K562 (cell line): ENCODE measurements at regions not wholly inside any gene's neighbourhood (a gene's known extent, or its start where the extent isn't known, plus 50 kb on each side); places are given as distances from the start of the nearest gene placed in this dataset.

Experiments
- ATAC-seq: fragments of 200-7000 bp; cut with Tn5 transposase; 3 replicates; pipeline ENCODE4 v1.9.1; 2020; ENCODE audit warnings: moderate library complexity
- BruUV-seq: library from RNA; stranded (reverse); fragments of 400-500 nt; replicated peaks from 2 replicates; lab custom pipeline; 2021; lab: Mats Ljungman, UMichigan
- CTCF ChIA-PET: fragments of 300-600 bp; formaldehyde crosslinking; extraction: SDS; loops from one replicate; lab custom pipeline; 2021; ENCODE audit warnings: low intra/inter-chr PET ratio; lab: Yijun Ruan, JAX
- POLR2A ChIA-PET: fragments of 300-600, 350-650 bp; sonication (Branson Sonifier 250); formaldehyde crosslinking; extraction: SDS; loops from one replicate; lab custom pipeline; 2021; ENCODE audit warnings: antibody characterized with exemption, inconsistent platforms; lab: Yijun Ruan, JAX
- DNase-seq, 4 experiments: peaks; one replicate each; pipeline versions ENCODE4 v3.0.0 to v3.0.0-alpha.2; 2011 to 2018; ENCODE audit warnings: low spot score in 3 of 4, mixed read lengths in 3 of 4; ENCODE audit errors: extremely low read depth in 1 of 4
- FAIRE-seq: peaks from 2 replicates; lab custom pipeline; 2011; peaks lifted over from hg19 to GRCh38; lab: Jason Lieb, UNC
- H2AFZ ChIP-seq: 2 replicates; pipeline ENCODE4 v1.6.0; 2011; ENCODE audit warnings: low read depth, low read length, control low read depth, inconsistent platforms
- H3K27ac ChIP-seq: fragments of 200-600 bp; 3 replicates; pipeline ENCODE4 v1.8.0; 2011; ENCODE audit warnings: low read depth, mild to moderate bottlenecking, control low read depth, inconsistent platforms, low read length, moderate library complexity, mixed read lengths; ENCODE audit errors: extremely low read depth
- H3K27me3 ChIP-seq, 2 experiments: fragments of 300-600 bp in 1 of 2; 2 replicates in 1 of 2; 3 replicates in 1 of 2; pipeline versions ENCODE4 v1.6.0 to v1.8.0; 2011; ENCODE audit warnings: inconsistent platforms in 2 of 2, low read length in 2 of 2, mild to moderate bottlenecking in 1 of 2, mixed read lengths in 1 of 2, moderate library complexity in 1 of 2; ENCODE audit not compliant: control insufficient read depth in 2 of 2, insufficient read depth in 2 of 2
- H3K36me3 ChIP-seq: fragments of 300-600 bp; 3 replicates; pipeline ENCODE4 v1.8.0; 2011; ENCODE audit warnings: mild to moderate bottlenecking, low read length, inconsistent platforms; ENCODE audit not compliant: control insufficient read depth, insufficient read depth
- H3K4me1 ChIP-seq, 2 experiments: fragments of 200-600 bp in 1 of 2; replicated peaks in 1 of 2; 2 replicates in 1 of 2; 3 replicates in 1 of 2; pipeline versions ENCODE4 v1.5.1 to v1.8.0; 2011; ENCODE audit warnings: inconsistent platforms in 2 of 2, low read length in 2 of 2, mild to moderate bottlenecking in 1 of 2, mixed read lengths in 1 of 2, moderate library complexity in 1 of 2; ENCODE audit not compliant: control insufficient read depth in 2 of 2, insufficient read depth in 2 of 2
- H3K4me2 ChIP-seq: 2 replicates; pipeline ENCODE4 v1.6.1; 2011; ENCODE audit warnings: low read length, control low read depth, inconsistent platforms, mixed read lengths; ENCODE audit not compliant: insufficient read depth
- H3K4me3 ChIP-seq: fragments of 200-600 bp; sonication (generic), shearing (Covaris generic); 2 replicates; pipeline ENCODE4 v1.5.1; 2016; ENCODE audit warnings: control low read depth, inconsistent platforms
- H3K79me2 ChIP-seq: fragments of 200-600 bp; 3 replicates; pipeline ENCODE4 v1.8.0; 2011; ENCODE audit warnings: low read length, inconsistent platforms; ENCODE audit not compliant: control insufficient read depth, insufficient read depth
- H3K9ac ChIP-seq, 2 experiments: 2 replicates each; pipeline versions ENCODE4 v1.6.0 to v1.6.1; 2011; ENCODE audit warnings: low read depth in 2 of 2, low read length in 2 of 2, control low read depth in 1 of 2, inconsistent platforms in 1 of 2, mild to moderate bottlenecking in 1 of 2, mixed read lengths in 1 of 2; ENCODE audit not compliant: insufficient read depth in 1 of 2
- H3K9me1 ChIP-seq: one replicate; pipeline ENCODE4 v1.6.0; 2011; ENCODE audit warnings: inconsistent platforms, mild to moderate bottlenecking, low read length, moderate library complexity; ENCODE audit not compliant: control insufficient read depth, insufficient read depth
- H3K9me3 ChIP-seq: replicated peaks from 2 replicates; pipeline ENCODE4 v1.5.1; 2011; ENCODE audit warnings: low read depth, low read length, inconsistent platforms; ENCODE audit not compliant: control insufficient read depth, insufficient read depth
- H4K20me1 ChIP-seq: replicated peaks from 2 replicates; pipeline ENCODE4 v1.6.1; 2011; ENCODE audit warnings: low read length, inconsistent platforms, mixed read lengths; ENCODE audit not compliant: control insufficient read depth, insufficient read depth
- ATF4 ChIP-seq: fragments of 450-650 bp; formaldehyde crosslinking; IDR thresholded peaks from 2 replicates; pipeline ENCODE4 v1.4.0; 2022; ENCODE audit warnings: mild to moderate bottlenecking, moderate library complexity
- E2F3 ChIP-seq: fragments of 250-450 bp; sonication (Bioruptor Pico); IDR thresholded peaks from 2 replicates; pipeline ENCODE4 v1.4.0; 2020; ENCODE audit warnings: mild to moderate bottlenecking
- ETV1 ChIP-seq: fragments of 450-650 bp; conservative IDR thresholded peaks from 2 replicates; pipeline ENCODE4 v1.6.1; 2016; ENCODE audit warnings: missing genetic modification characterization, control low read depth, low read depth, missing compliant biosample characterization
- RREB1 ChIP-seq: fragments of 250-450 bp; sonication (Bioruptor Pico); IDR thresholded peaks from 2 replicates; pipeline ENCODE4 v1.4.0; 2020
- SMARCA4 ChIP-seq: fragments of 450-650 bp; IDR thresholded peaks from 2 replicates; pipeline ENCODE4 v1.6.1; 2016
- TCFL5 ChIP-seq: fragments of 250-450 bp; sonication (Bioruptor Pico); conservative IDR thresholded peaks from 2 replicates; pipeline ENCODE4 v1.6.1; 2021; ENCODE audit warnings: mild to moderate bottlenecking, moderate library complexity, matching md5 sums
- ZKSCAN3 ChIP-seq: fragments of 250-450 bp; sonication (Bioruptor Pico); IDR thresholded peaks from 2 replicates; pipeline ENCODE4 v1.4.0; 2020
- ZNF384 ChIP-seq: IDR thresholded peaks from 2 replicates; pipeline ENCODE4 v1.6.1; 2012; ENCODE audit warnings: low read depth, low read length, improper control_type of control experiment
- ZNF639 ChIP-seq, 2 experiments: fragments of 200-800 bp in 1 of 2; sonication (Bioruptor generic) in 1 of 2; sonication (generic) in 1 of 2; formaldehyde crosslinking in 1 of 2; IDR thresholded peaks in 1 of 2; conservative IDR thresholded peaks in 1 of 2; 2 replicates each; pipeline versions ENCODE4 v1.5.0 to v1.6.1; 2016 to 2020; ENCODE audit warnings: missing compliant biosample characterization in 1 of 2, missing genetic modification characterization in 1 of 2, missing genetic modification reagents in 1 of 2
- WGBS: fragments of 100-300 bp; shearing (Covaris generic); methylation state at CpG from one replicate; pipeline ENCODE4 v1.1.6; 2016; ENCODE audit warnings: low coverage, mixed read lengths; ENCODE audit not compliant: insufficient coverage; ENCODE audit errors: missing lambda C conversion rate; 5-methylcytosine and 5-hydroxymethylcytosine counted together
- in situ Hi-C: fragments of 300-500 bp; cut with MboI; formaldehyde crosslinking; loops from 4 replicates; pipeline ENCODE4 v1.15.0; 2018; ENCODE audit warnings: inconsistent platforms, mixed read lengths
- intact Hi-C: fragments of 100-400 bp; cut with micrococcal nuclease; formaldehyde crosslinking; loops from 2 replicates; pipeline ENCODE4 v1.14.2; 2022

- Histone ChIP-seq H3K27me3 (no peaks in the 10 kb centered on the region), H3K4me2 (no peak overlapping the region), H3K9ac (no peak overlapping the region), H3K9me1 (no peaks in the 10 kb centered on the region), H3K4me3 (no peak overlapping the region), H3K27ac (no peak overlapping the region), H3K4me1 (no peaks in the 10 kb centered on the region), H3K9me3 (no peaks in the 10 kb centered on the region), H3K36me3 (no peaks in the 10 kb centered on the region), H3K79me2 (no peaks in the 10 kb centered on the region), H2AFZ (no peak overlapping the region), H4K20me1 (no peaks in the 10 kb centered on the region)
- ATAC-seq, result no peak
- WGBS, result 0% methylated on average over 4 of the region's 4 CpGs
- no TSS peak for BruUV-seq
- in situ Hi-C loops, result no loop called here
- FAIRE-seq, result no peak
- no peak for DNase-seq
- ChIA-PET CTCF (no interaction called here), POLR2A (no interaction called here)
- intact Hi-C loops, result no loop called here
- TF ChIP-seq ZNF384, result no peak
- no peak for TF ChIP-seq TCFL5 (CRISPR knock-in tag)
- TF ChIP-seq ATF4, result no peak
- no peak for TF ChIP-seq E2F3 (CRISPR knock-in tag)
- no peak for TF ChIP-seq ZNF639 (CRISPR knock-in tag; conservative IDR thresholded peaks at IDR 0.05 in 1 of 2, IDR thresholded peaks at IDR 0.05 in 1 of 2)
- no peak for TF ChIP-seq ZKSCAN3 (CRISPR knock-in tag)
- no peak for TF ChIP-seq SMARCA4
- no peak for TF ChIP-seq ETV1 (tag)
- TF ChIP-seq RREB1 (CRISPR knock-in tag), result no peak
These were observed 403.1 kb downstream of the VRK1 start for GRCh38 chr14:97200245-97200644.
